Uterus (tissue), 2 donors: ENCODE measurements at regions not wholly inside any gene's neighbourhood (a gene's known extent, or its start where the extent isn't known, plus 50 kb on each side); places are given as distances from the start of the nearest gene placed in this dataset.

Experiments used
- CTCF ChIP-seq, 4 experiments: fragments of 200-600 bp in 2 of 4; fragments of 450-650 bp in 2 of 4; sonication (generic) in 2 of 4; IDR thresholded peaks; one replicate each; pipeline ENCODE4 v1.5.1; 2016 to 2019; ENCODE audit warnings: antibody characterized with exemption in 4 of 4, mild to moderate bottlenecking in 2 of 4, moderate library complexity in 1 of 4
- POLR2A ChIP-seq, 2 donors: fragments of 450-650 bp; IDR thresholded peaks; one replicate each; pipeline ENCODE4 v1.6.1; 2016; ENCODE audit warnings: antibody characterized with exemption in 2 of 2, mild to moderate bottlenecking in 1 of 2, moderate library complexity in 1 of 2

- no peak for TF ChIP-seq POLR2A (IDR thresholded peaks at IDR 0.05)
- no peak for TF ChIP-seq CTCF (IDR thresholded peaks at IDR 0.05)
Observed at GRCh38 chr1:184297244-184297750, 89.5 kb upstream of the C1orf21 start.
